Heart left ventricle (tissue), 13 donors: ENCODE measurements at regions not wholly inside any gene's neighbourhood (a gene's known extent, or its start where the extent isn't known, plus 50 kb on each side); places are given as distances from the start of the nearest gene placed in this dataset.
A peak's percentile ranks its signal among the peaks of the same experiment; 100 is the strongest.

Experiments used
- CTCF ChIP-seq, 12 donors: fragments of 200-600 bp; sonication (generic) in 4 of 12; IDR thresholded peaks; one replicate each; pipeline versions ENCODE4 v1.5.0 to v1.8.0; 2018 to 2022; ENCODE audit warnings: antibody characterized with exemption in 12 of 12, mild to moderate bottlenecking in 5 of 12
- POLR2A ChIP-seq, 2 donors: fragments of 450-650 bp; IDR thresholded peaks; one replicate each; pipeline ENCODE4 v1.6.1; 2017; ENCODE audit warnings: antibody characterized with exemption in 2 of 2, mild to moderate bottlenecking in 2 of 2, moderate library complexity in 2 of 2
- donor health status: ischemic (EF 13 %, LVEDD 7.1; RV severe dilation, severe dysfunction).
- donor health status: DM: no; HTN: yes; CAD: no.
- donor health status: DM: no; HTN: no; CAD: no.
- donor health status: ischemic (EF 25% LVEDD 6.9; RV normal size, moderate dysfunction).
- donor health status: ischemic (EF 25% LVEDD 5.7; RV mildly dilated, moderate dysfunction).
- donor health status: ischemic (EF 35%, LVEDD 5.7; RV mildly dilated, moderate dysfunction).
- donor health status: nonischemic (EF 11% LVEDD 7.7; RV severe dilation, severe dysfunction).
- donor health status: DM: yes; HTN: yes; CAD: no.
- donor health status: PGD.
- donor health status: ischemic (EF 29% LVEDD 5.4; RV normal size, mild dysfunction).
- donor health status: nonischemic (EF 23%, LVEDD 6.1; RV moderate dilation, normal function).

GRCh38 chr5:102670224-102670836 is 84.8 kb upstream of the PAM start:
- TF ChIP-seq CTCF (IDR thresholded peaks at IDR 0.05) = peak; percentile 33 to 67 (median 53)
- no peak for TF ChIP-seq POLR2A (IDR thresholded peaks at IDR 0.05)
